Peyer's patch (tissue), 4 donors: ENCODE measurements at regions not wholly inside any gene's neighbourhood (a gene's known extent, or its start where the extent isn't known, plus 50 kb on each side); places are given as distances from the start of the nearest gene placed in this dataset.

Source experiments
- CTCF ChIP-seq, 6 experiments: fragments of 450-650 bp in 4 of 6; fragments of 200-600 bp in 2 of 6; sonication (generic) in 1 of 6; IDR thresholded peaks; one replicate each; pipeline ENCODE4 v1.5.1; 2017 to 2019; ENCODE audit warnings: antibody characterized with exemption in 6 of 6, mild to moderate bottlenecking in 3 of 6, moderate library complexity in 1 of 6
- POLR2A ChIP-seq, 2 donors: fragments of 450-650 bp; IDR thresholded peaks; one replicate each; pipeline ENCODE4 v1.5.1; 2017; ENCODE audit warnings: antibody characterized with exemption in 2 of 2, mild to moderate bottlenecking in 2 of 2, moderate library complexity in 2 of 2

GRCh38 chr14:26743284-26743683 lies 145.5 kb upstream of the NOVA1 start:
- TF ChIP-seq CTCF (IDR thresholded peaks at IDR 0.05) (no peak), POLR2A (IDR thresholded peaks at IDR 0.05) (no peak)
